IPS DF 4.7 (cell line): ENCODE measurements at regions not wholly inside any gene's neighbourhood (a gene's known extent, or its start where the extent isn't known, plus 50 kb on each side); places are given as distances from the start of the nearest gene placed in this dataset.

ENCODE experiments used
- DNase-seq: peaks from one replicate; pipeline ENCODE4 v3.0.0-alpha.2; 2013; ENCODE audit warnings: low spot score; ENCODE audit errors: extremely low read depth

GRCh38 chr1:56156971-56157876 lies 422.1 kb downstream of the PLPP3 start:
- DNase-seq = no peak

- no peak for DNase-seq
These were observed 426.1 kb downstream of the PLPP3 start for GRCh38 chr1:56153276-56153675.

GRCh38 chr1:56152635-56153034 lies 426.7 kb downstream of the PLPP3 start:
- no peak for DNase-seq

- DNase-seq = no peak
These were observed 428.0 kb downstream of the PLPP3 start for GRCh38 chr1:56151402-56151801.

- no peak for DNase-seq
These were observed 428.7 kb downstream of the PLPP3 start for GRCh38 chr1:56150441-56151215.

GRCh38 chr1:56149761-56150160 lies 429.6 kb downstream of the PLPP3 start:
- DNase-seq = no peak

GRCh38 chr1:56148326-56149193 lies 430.8 kb downstream of the PLPP3 start:
- no peak for DNase-seq

- DNase-seq = no peak
These were observed 431.9 kb downstream of the PLPP3 start for GRCh38 chr1:56147459-56147858.

GRCh38 chr1:56147034-56147433 lies 432.3 kb downstream of the PLPP3 start:
- DNase-seq = no peak

- no peak for DNase-seq
These were observed 432.9 kb downstream of the PLPP3 start for GRCh38 chr1:56146449-56146848.

- no peak for DNase-seq
These were observed 433.8 kb downstream of the PLPP3 start for GRCh38 chr1:56145581-56145980.

- DNase-seq = no peak
These were observed 437.1 kb downstream of the PLPP3 start for GRCh38 chr1:56142301-56142700.

- DNase-seq = no peak
These were observed 439.5 kb downstream of the PLPP3 start for GRCh38 chr1:56139836-56140235.

GRCh38 chr1:56137521-56138505 lies 441.6 kb downstream of the PLPP3 start:
- no peak for DNase-seq

- DNase-seq = no peak
These were observed 442.3 kb downstream of the PLPP3 start for GRCh38 chr1:56137090-56137489.

- DNase-seq = no peak
These were observed 443.6 kb downstream of the PLPP3 start for GRCh38 chr1:56135864-56136147.

GRCh38 chr1:56135069-56135863 lies 444.1 kb downstream of the PLPP3 start:
- DNase-seq = no peak

GRCh38 chr1:56133522-56134472 lies 445.6 kb downstream of the PLPP3 start:
- no peak for DNase-seq

GRCh38 chr1:56132520-56132919 lies 446.8 kb downstream of the PLPP3 start:
- DNase-seq = no peak
